Fibroblast of pulmonary artery (primary cell): ENCODE measurements at regions not wholly inside any gene's neighbourhood (a gene's known extent, or its start where the extent isn't known, plus 50 kb on each side); places are given as distances from the start of the nearest gene placed in this dataset.

Experiments
- DNase-seq: peaks from one replicate; pipeline ENCODE4 v3.0.0-alpha.2; 2010; ENCODE audit warnings: low read depth
- H3K4me3 ChIP-seq: replicated peaks from 2 replicates; pipeline ENCODE4 v1.5.1; 2011; ENCODE audit warnings: low read depth, mild to moderate bottlenecking, control low read depth, low read length, moderate library complexity
- CTCF ChIP-seq: IDR thresholded peaks from 2 replicates; pipeline ENCODE4 v1.5.1; 2011; ENCODE audit warnings: mild to moderate bottlenecking, control low read depth, low read length, inconsistent platforms; ENCODE audit errors: missing control alignments

GRCh38 chr16:73916829-73917594, 379.6 kb upstream of the PSMD7 start:
- H3K4me3 ChIP-seq: no peak overlapping the region
- no peak for TF ChIP-seq CTCF
- no peak for DNase-seq

GRCh38 chr16:73915935-73916334, 380.7 kb upstream of the PSMD7 start:
- no peak overlapping the region for H3K4me3 ChIP-seq
- DNase-seq: no peak
- no peak for TF ChIP-seq CTCF

- H3K4me3 ChIP-seq: no peak overlapping the region
- no peak for TF ChIP-seq CTCF
- DNase-seq: no peak
Observed at GRCh38 chr16:73915140-73915539, 381.5 kb upstream of the PSMD7 start.

GRCh38 chr16:73912850-73913249, 383.8 kb upstream of the PSMD7 start:
- TF ChIP-seq CTCF: no peak
- no peak for DNase-seq
- H3K4me3 ChIP-seq: no peak overlapping the region

GRCh38 chr16:73912281-73912680, 384.3 kb upstream of the PSMD7 start:
- no peak for DNase-seq
- no peak for TF ChIP-seq CTCF
- no peak overlapping the region for H3K4me3 ChIP-seq

GRCh38 chr16:73909529-73910035, 387.0 kb upstream of the PSMD7 start:
- no peak for TF ChIP-seq CTCF
- H3K4me3 ChIP-seq: no peak overlapping the region
- no peak for DNase-seq

- DNase-seq: peak; percentile 2
- no peak overlapping the region for H3K4me3 ChIP-seq
- no peak for TF ChIP-seq CTCF
Observed at GRCh38 chr16:73891129-73891542, 405.5 kb upstream of the PSMD7 start.
